DMS114 treated with DMSO at 0.1 percent for 48 hours (cell line): ENCODE measurements at regions not wholly inside any gene's neighbourhood (a gene's known extent, or its start where the extent isn't known, plus 50 kb on each side); places are given as distances from the start of the nearest gene placed in this dataset.
"Not testable (repeated sequence)": the region's sequence is repeated elsewhere in the genome, so short reads cannot be mapped to it uniquely, and the experiment has no call there.

ENCODE experiments used
- DNase-seq: peaks from one replicate; lab custom pipeline; 2025; ENCODE audit not compliant: unreplicated experiment; lab: John Stamatoyannopoulos, UW

GRCh38 chr4:177796841-177797240 lies 354.6 kb upstream of the AGA start:
- no peak for DNase-seq

GRCh38 chr4:177798161-177798560 lies 355.9 kb upstream of the AGA start:
- DNase-seq: no peak

- no peak for DNase-seq
Observed at GRCh38 chr4:177802162-177802561, 359.9 kb upstream of the AGA start.

- DNase-seq: no peak
Observed at GRCh38 chr4:177802661-177803060, 360.4 kb upstream of the AGA start.

GRCh38 chr4:177803151-177803550 lies 360.9 kb upstream of the AGA start:
- no peak for DNase-seq

- no peak for DNase-seq
Observed at GRCh38 chr4:177809791-177810190, 367.6 kb upstream of the AGA start.

GRCh38 chr4:177810220-177810619 lies 368.0 kb upstream of the AGA start:
- DNase-seq: no peak

- not testable (repeated sequence) for DNase-seq
Observed at GRCh38 chr4:177818392-177818791, 376.2 kb upstream of the AGA start.

GRCh38 chr4:177826973-177827372 lies 384.7 kb upstream of the AGA start:
- DNase-seq: no peak

GRCh38 chr4:177841258-177841657 lies 399.0 kb upstream of the AGA start:
- DNase-seq: no peak

- no peak for DNase-seq
Observed at GRCh38 chr4:177853229-177853628, 411.0 kb upstream of the AGA start.

- DNase-seq: no peak
Observed at GRCh38 chr4:177855507-177856197, 413.4 kb upstream of the AGA start.

GRCh38 chr4:177860171-177860570 lies 417.9 kb upstream of the AGA start:
- no peak for DNase-seq

GRCh38 chr4:177861551-177862094 lies 419.4 kb upstream of the AGA start:
- DNase-seq: no peak

- DNase-seq: no peak
Observed at GRCh38 chr4:177862541-177863176, 420.4 kb upstream of the AGA start.

- no peak for DNase-seq
Observed at GRCh38 chr4:177879851-177880250, 437.6 kb upstream of the AGA start.

- no peak for DNase-seq
Observed at GRCh38 chr4:177895136-177895535, 452.9 kb upstream of the AGA start.

- DNase-seq: no peak
Observed at GRCh38 chr4:177901786-177902185, 459.5 kb upstream of the AGA start.

GRCh38 chr4:177902386-177902785 lies 460.1 kb upstream of the AGA start:
- DNase-seq: no peak

GRCh38 chr4:177907736-177908424 lies 465.6 kb upstream of the AGA start:
- DNase-seq: no peak

- no peak for DNase-seq
Observed at GRCh38 chr4:177921715-177922114, 479.5 kb upstream of the AGA start.

GRCh38 chr4:177923888-177924287 lies 481.7 kb upstream of the AGA start:
- DNase-seq: no peak
